Natural killer cell (primary cell): ENCODE measurements at regions not wholly inside any gene's neighbourhood (a gene's known extent, or its start where the extent isn't known, plus 50 kb on each side); places are given as distances from the start of the nearest gene placed in this dataset.

Source experiments
- ATAC-seq, 3 donors: fragments of 150-1000 bp in 2 of 3; fragments of 200-7000 bp in 1 of 3; cut with Tn5 transposase; 1 replicate in 1 of 3; 2 replicates in 2 of 3; pipeline ENCODE4 v1.10.0; 2021; ENCODE audit warnings: mild to moderate bottlenecking in 2 of 3, moderate library complexity in 2 of 3
- DNase-seq, 2 donors: peaks; one replicate each; pipeline versions ENCODE4 v3.0.0 to v3.0.0-alpha.2; 2013 to 2021; ENCODE audit warnings: mixed read lengths in 1 of 2
- H3K27ac ChIP-seq: one replicate; pipeline ENCODE4 v1.5.1; 2013; ENCODE audit warnings: mild to moderate bottlenecking, low read length
- H3K27me3 ChIP-seq: one replicate; pipeline ENCODE4 v1.6.1; 2013; ENCODE audit warnings: low read length; ENCODE audit not compliant: control insufficient read depth, insufficient read depth
- H3K36me3 ChIP-seq: one replicate; pipeline ENCODE4 v1.6.1; 2013; ENCODE audit warnings: low read length; ENCODE audit not compliant: control insufficient read depth, insufficient read depth
- H3K4me1 ChIP-seq: one replicate; pipeline ENCODE4 v1.6.1; 2013; ENCODE audit warnings: low read length; ENCODE audit not compliant: control insufficient read depth, insufficient read depth
- H3K4me3 ChIP-seq: one replicate; pipeline ENCODE4 v1.5.1; 2013; ENCODE audit warnings: low read length
- H3K9me3 ChIP-seq: one replicate; pipeline ENCODE4 v1.6.1; 2013; ENCODE audit warnings: low read length; ENCODE audit not compliant: control insufficient read depth, insufficient read depth
- H3K27ac Mint-ChIP-seq, 2 donors: one replicate each; pipeline ENCODE4 v1.8.0; 2022; ENCODE audit warnings: mild to moderate bottlenecking in 2 of 2, mixed read lengths in 2 of 2, moderate library complexity in 1 of 2
- H3K27me3 Mint-ChIP-seq, 2 donors: one replicate each; pipeline ENCODE4 v1.8.0; 2022; ENCODE audit warnings: low read depth in 2 of 2, mixed read lengths in 2 of 2
- H3K36me3 Mint-ChIP-seq: one replicate; pipeline ENCODE4 v1.8.0; 2022; ENCODE audit warnings: mixed read lengths
- H3K4me1 Mint-ChIP-seq, 2 donors: one replicate each; pipeline ENCODE4 v1.8.0; 2022; ENCODE audit warnings: mixed read lengths in 2 of 2
- H3K4me3 Mint-ChIP-seq: one replicate; pipeline ENCODE4 v1.8.0; 2022; ENCODE audit warnings: mild to moderate bottlenecking, moderate library complexity, mixed read lengths
- H3K9me3 Mint-ChIP-seq, 2 donors: one replicate each; pipeline ENCODE4 v1.8.0; 2022; ENCODE audit warnings: mixed read lengths in 2 of 2
- WGBS: methylation state at CpG from one replicate; pipeline ENCODE4 v1.1.7; 2013; ENCODE audit warnings: missing lambda C conversion rate; ENCODE audit not compliant: insufficient coverage; 5-methylcytosine and 5-hydroxymethylcytosine counted together
- intact Hi-C: fragments of 100-400 bp; cut with micrococcal nuclease; formaldehyde crosslinking; loops from one replicate; pipeline ENCODE4 v1.14.2; 2022
- TF ChIP-seq, protein P1 (sequence below): fragments of 200-600 bp; IDR thresholded peaks from one replicate; pipeline ENCODE4 v1.8.0; 2022; ENCODE audit warnings: antibody characterized with exemption

DNA sequence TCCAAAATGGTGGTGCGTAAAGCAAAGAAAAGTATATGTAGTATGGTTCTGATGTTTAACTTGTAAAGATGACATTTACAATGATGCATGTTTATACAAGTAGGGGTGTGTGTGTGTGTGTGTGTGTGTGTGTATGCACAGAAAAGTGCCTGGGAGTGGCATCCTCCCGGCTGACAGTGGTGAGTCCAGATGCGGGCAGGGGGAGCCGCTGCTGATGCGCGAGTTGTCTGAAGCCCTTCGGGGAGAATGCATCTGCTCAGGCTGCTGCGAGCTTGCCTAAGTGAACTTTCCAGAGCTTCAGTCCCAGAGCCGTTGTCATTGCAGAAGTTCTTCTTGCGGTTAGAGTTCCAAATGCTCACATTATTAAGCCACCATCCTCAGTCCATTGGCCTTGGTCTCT is 429.7 kb upstream of the HS6ST1 start:
- no peak for ATAC-seq
- TF ChIP-seq, protein P1, sequence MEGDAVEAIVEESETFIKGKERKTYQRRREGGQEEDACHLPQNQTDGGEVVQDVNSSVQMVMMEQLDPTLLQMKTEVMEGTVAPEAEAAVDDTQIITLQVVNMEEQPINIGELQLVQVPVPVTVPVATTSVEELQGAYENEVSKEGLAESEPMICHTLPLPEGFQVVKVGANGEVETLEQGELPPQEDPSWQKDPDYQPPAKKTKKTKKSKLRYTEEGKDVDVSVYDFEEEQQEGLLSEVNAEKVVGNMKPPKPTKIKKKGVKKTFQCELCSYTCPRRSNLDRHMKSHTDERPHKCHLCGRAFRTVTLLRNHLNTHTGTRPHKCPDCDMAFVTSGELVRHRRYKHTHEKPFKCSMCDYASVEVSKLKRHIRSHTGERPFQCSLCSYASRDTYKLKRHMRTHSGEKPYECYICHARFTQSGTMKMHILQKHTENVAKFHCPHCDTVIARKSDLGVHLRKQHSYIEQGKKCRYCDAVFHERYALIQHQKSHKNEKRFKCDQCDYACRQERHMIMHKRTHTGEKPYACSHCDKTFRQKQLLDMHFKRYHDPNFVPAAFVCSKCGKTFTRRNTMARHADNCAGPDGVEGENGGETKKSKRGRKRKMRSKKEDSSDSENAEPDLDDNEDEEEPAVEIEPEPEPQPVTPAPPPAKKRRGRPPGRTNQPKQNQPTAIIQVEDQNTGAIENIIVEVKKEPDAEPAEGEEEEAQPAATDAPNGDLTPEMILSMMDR = no peak
- Histone ChIP-seq H3K4me3 (no peak overlapping the region), H3K36me3 (no peaks in the 10 kb centered on the region), H3K9me3 (no peaks in the 10 kb centered on the region), H3K27me3 (no peaks in the 10 kb centered on the region), H3K27ac (no peak overlapping the region), H3K4me1 (peaks cover under 1% of the 10 kb centered on the region)
- Mint-ChIP-seq H3K36me3 (no peaks in the 10 kb centered on the region), H3K4me3 (no peak overlapping the region), H3K4me1 (peaks cover 0 to 7% of the 10 kb centered on the region in 2 donors), H3K27ac (no peak overlapping the region), H3K27me3 (peaks cover 8 to 19% of the 10 kb centered on the region in 2 donors), H3K9me3 (no peaks in the 10 kb centered on the region)
- DNase-seq = no peak
- intact Hi-C loops = no loop called here
- WGBS = 93% methylated on average over 10 of the region's 10 CpGs

DNA sequence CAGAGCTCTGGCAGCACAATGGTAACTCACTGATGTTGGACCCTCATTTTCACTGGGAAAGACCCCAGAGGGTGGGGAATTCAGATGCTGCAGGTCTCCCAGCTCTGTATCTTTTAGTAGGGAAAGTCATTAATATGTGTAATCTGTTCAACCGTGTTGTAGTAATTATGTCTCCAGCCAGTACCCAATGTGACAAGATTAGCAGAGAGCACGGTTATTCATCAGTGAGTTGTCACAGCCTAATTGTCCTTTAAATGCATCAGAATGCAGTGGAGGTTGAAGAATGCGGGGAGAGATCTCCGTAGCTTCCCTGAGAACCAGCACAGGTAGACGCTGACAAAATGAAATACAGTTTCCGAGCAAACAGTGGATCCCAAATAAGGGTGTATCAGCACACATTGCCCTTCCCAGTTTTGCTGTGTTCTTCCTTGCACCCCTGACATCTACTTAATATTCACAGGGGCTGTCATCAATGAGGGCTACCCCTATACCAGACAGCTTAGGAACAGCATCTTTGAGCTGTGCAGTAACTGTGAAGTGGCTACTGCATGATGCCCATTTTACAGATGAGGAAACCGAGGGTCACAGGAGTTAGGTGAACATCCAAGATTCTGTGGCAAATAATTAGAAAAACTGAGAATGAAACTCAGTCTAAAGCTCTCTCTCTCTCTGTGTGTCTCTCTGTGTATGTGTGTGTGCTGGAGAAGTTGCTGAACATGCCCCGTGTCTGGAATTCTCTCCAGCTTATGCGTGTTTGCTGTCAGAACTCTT is 430.4 kb upstream of the HS6ST1 start:
- ATAC-seq (no peak), DNase-seq (no peak)
- no peaks in the 10 kb centered on the region for H3K36me3 ChIP-seq
- WGBS = 91% methylated on average over 9 of the region's 9 CpGs
- peaks cover 5 to 14% of the 10 kb centered on the region in 2 donors for H3K4me1 Mint-ChIP-seq
- peaks cover 7% of the 10 kb centered on the region for H3K4me1 ChIP-seq
- no peak overlapping the region for H3K27ac Mint-ChIP-seq
- H3K27ac ChIP-seq = no peak overlapping the region
- H3K36me3 Mint-ChIP-seq = no peaks in the 10 kb centered on the region
- no peaks in the 10 kb centered on the region for H3K27me3 ChIP-seq
- no peak overlapping the region for H3K4me3 Mint-ChIP-seq
- no peaks in the 10 kb centered on the region for H3K9me3 Mint-ChIP-seq
- intact Hi-C loops = no loop called here
- no peak overlapping the region for H3K4me3 ChIP-seq
- H3K9me3 ChIP-seq = no peaks in the 10 kb centered on the region
- peaks cover 8 to 19% of the 10 kb centered on the region in 2 donors for H3K27me3 Mint-ChIP-seq
- TF ChIP-seq, protein P1 = no peak

DNA sequence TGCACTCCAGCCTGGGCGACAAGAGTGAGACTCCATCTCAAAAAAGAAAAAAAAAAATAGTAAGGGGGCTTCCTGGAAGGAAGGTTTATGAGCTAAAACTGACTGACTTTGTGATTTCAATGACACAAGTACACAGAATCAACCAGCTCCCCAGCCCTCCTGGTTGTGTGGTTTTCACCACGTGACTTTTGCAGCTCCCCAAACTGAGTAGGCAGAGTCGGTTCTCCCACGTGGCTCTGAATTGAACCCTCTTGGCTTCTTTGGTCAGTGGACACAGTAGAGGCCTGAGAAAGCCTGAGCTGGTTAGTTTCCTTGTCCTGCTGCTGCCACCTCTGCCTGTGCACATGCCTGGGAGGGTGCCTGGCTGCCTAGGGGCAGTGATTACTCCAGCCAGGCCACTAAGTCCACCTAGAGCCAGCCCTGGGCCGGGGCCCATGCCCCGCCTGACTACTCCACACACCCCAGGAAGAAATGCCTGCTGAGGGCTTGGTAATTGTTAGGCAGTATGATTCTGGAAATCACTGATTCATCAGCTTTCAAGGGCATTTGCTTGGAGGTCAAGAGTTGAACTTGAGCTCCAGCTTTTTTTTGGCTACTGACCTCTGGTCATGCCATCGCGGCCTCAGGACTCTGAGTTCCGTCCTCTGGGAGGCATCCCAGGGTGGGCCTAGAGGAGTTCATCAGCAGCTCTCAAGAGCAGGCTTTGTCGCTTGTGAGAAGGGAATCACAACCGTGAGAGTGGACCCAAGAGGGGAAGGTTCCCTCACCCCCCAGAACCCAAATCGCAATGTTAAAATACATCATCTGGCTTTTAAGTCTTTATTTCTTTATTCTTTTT is 431.9 kb upstream of the HS6ST1 start:
- no peaks in the 10 kb centered on the region for H3K27me3 ChIP-seq
- peaks cover 23% of the 10 kb centered on the region for H3K4me1 ChIP-seq
- no peak for ATAC-seq
- DNase-seq = no peak
- no peaks in the 10 kb centered on the region for H3K36me3 ChIP-seq
- intact Hi-C loops = loop anchor here (10.0 kb wide), 1 partner anchor 576 kb away; no protein-coding TSS in a partner anchor
- Mint-ChIP-seq H3K36me3 (no peaks in the 10 kb centered on the region), H3K4me3 (no peak overlapping the region), H3K27me3 (peaks cover 4 to 11% of the 10 kb centered on the region in 2 donors), H3K4me1 (peaks cover 21 to 29% of the 10 kb centered on the region in 2 donors), H3K9me3 (no peaks in the 10 kb centered on the region), H3K27ac (no peak overlapping the region)
- no peak overlapping the region for H3K27ac ChIP-seq
- H3K9me3 ChIP-seq = no peaks in the 10 kb centered on the region
- TF ChIP-seq, protein P1 = no peak
- 66% methylated on average over 11 of the region's 12 CpGs for WGBS
- no peak overlapping the region for H3K4me3 ChIP-seq
